ENCODE measurements at regions not wholly inside any gene's neighbourhood (a gene's known extent, or its start where the extent isn't known, plus 50 kb on each side); places are given as distances from the start of the nearest gene placed in this dataset.

GRCh38 chr6:125671323-125671722 is 78.1 kb upstream of the HEY2 start:
- DNase-seq (ENCODE audit: insufficient read length, low spot score, missing footprints) = no peak
- Histone ChIP-seq H3K9me3 (ENCODE audit: low read depth, low read length) (no peaks in the 10 kb centered on the region), H3K79me2 (ENCODE audit: insufficient read depth, low read length) (no peaks in the 10 kb centered on the region)

GRCh38 chr6:125674230-125674629 is 75.2 kb upstream of the HEY2 start:
- TF ChIP-seq CTCF (IDR thresholded peaks at IDR 0.05; ENCODE audit: extremely low read depth, low read depth, low read length) = no peak
- no peaks in the 10 kb centered on the region for H3K9me3 ChIP-seq (ENCODE audit: low read depth, low read length)
- H4K20me1 ChIP-seq (ENCODE audit: insufficient read depth, low read length) = no peaks in the 10 kb centered on the region
- H3K4me1 ChIP-seq (ENCODE audit: insufficient read depth, low read length) = no peaks in the 10 kb centered on the region
- H3K27ac ChIP-seq (ENCODE audit: low read depth, low read length) = no peak overlapping the region
- H3K4me2 ChIP-seq (ENCODE audit: insufficient read depth, low read length) = no peak overlapping the region
- no peaks in the 10 kb centered on the region for H3K27me3 ChIP-seq (ENCODE audit: insufficient read depth, low read length)
- no peak overlapping the region for H2AFZ ChIP-seq (ENCODE audit: low read length)
- H3K4me3 ChIP-seq (ENCODE audit: insufficient read depth, low read length) = no peak overlapping the region
- no peaks in the 10 kb centered on the region for H3K79me2 ChIP-seq (ENCODE audit: insufficient read depth, low read length)
- no peaks in the 10 kb centered on the region for H3K36me3 ChIP-seq (ENCODE audit: insufficient read depth, low read length)
- no peak for DNase-seq (ENCODE audit: insufficient read length, low spot score, missing footprints)

More at GRCh38 chr6:125671323-125671722, 78.1 kb upstream of the HEY2 start:
- Histone ChIP-seq H3K4me2 (ENCODE audit: insufficient read depth, low read length) (no peak overlapping the region), H4K20me1 (ENCODE audit: insufficient read depth, low read length) (no peaks in the 10 kb centered on the region), H2AFZ (ENCODE audit: low read length) (no peak overlapping the region), H3K27me3 (ENCODE audit: insufficient read depth, low read length) (no peaks in the 10 kb centered on the region), H3K36me3 (ENCODE audit: insufficient read depth, low read length) (no peaks in the 10 kb centered on the region), H3K4me3 (ENCODE audit: insufficient read depth, low read length) (no peak overlapping the region), H3K27ac (ENCODE audit: low read depth, low read length) (no peak overlapping the region), H3K4me1 (ENCODE audit: insufficient read depth, low read length) (no peaks in the 10 kb centered on the region)
- no peak for TF ChIP-seq CTCF (IDR thresholded peaks at IDR 0.05; ENCODE audit: extremely low read depth, low read depth, low read length)

GRCh38 chr6:125678601-125679000 is 70.8 kb upstream of the HEY2 start:
- Histone ChIP-seq H3K4me3 (ENCODE audit: insufficient read depth, low read length) (no peak overlapping the region), H4K20me1 (ENCODE audit: insufficient read depth, low read length) (no peaks in the 10 kb centered on the region), H3K27ac (ENCODE audit: low read depth, low read length) (no peak overlapping the region), H3K79me2 (ENCODE audit: insufficient read depth, low read length) (no peaks in the 10 kb centered on the region), H3K36me3 (ENCODE audit: insufficient read depth, low read length) (no peaks in the 10 kb centered on the region), H3K27me3 (ENCODE audit: insufficient read depth, low read length) (no peaks in the 10 kb centered on the region), H3K4me2 (ENCODE audit: insufficient read depth, low read length) (no peak overlapping the region), H2AFZ (ENCODE audit: low read length) (no peak overlapping the region), H3K9me3 (ENCODE audit: low read depth, low read length) (no peaks in the 10 kb centered on the region), H3K4me1 (ENCODE audit: insufficient read depth, low read length) (no peaks in the 10 kb centered on the region)
- no peak for TF ChIP-seq CTCF (IDR thresholded peaks at IDR 0.05; ENCODE audit: extremely low read depth, low read depth, low read length)
- no peak for DNase-seq (ENCODE audit: insufficient read length, low spot score, missing footprints)

- Histone ChIP-seq H4K20me1 (ENCODE audit: insufficient read depth, low read length) (no peaks in the 10 kb centered on the region), H3K4me3 (ENCODE audit: insufficient read depth, low read length) (no peak overlapping the region), H3K27me3 (ENCODE audit: insufficient read depth, low read length) (no peaks in the 10 kb centered on the region), H3K4me2 (ENCODE audit: insufficient read depth, low read length) (no peak overlapping the region), H3K36me3 (ENCODE audit: insufficient read depth, low read length) (no peaks in the 10 kb centered on the region), H3K4me1 (ENCODE audit: insufficient read depth, low read length) (no peaks in the 10 kb centered on the region), H3K9me3 (ENCODE audit: low read depth, low read length) (no peaks in the 10 kb centered on the region), H2AFZ (ENCODE audit: low read length) (no peak overlapping the region), H3K79me2 (ENCODE audit: insufficient read depth, low read length) (no peaks in the 10 kb centered on the region), H3K27ac (ENCODE audit: low read depth, low read length) (no peak overlapping the region)
- DNase-seq (ENCODE audit: insufficient read length, low spot score, missing footprints) = no peak
- no peak for TF ChIP-seq CTCF (IDR thresholded peaks at IDR 0.05; ENCODE audit: extremely low read depth, low read depth, low read length)
These were observed 70.3 kb upstream of the HEY2 start for GRCh38 chr6:125679128-125679527.
